Dendritic cell treated with granulocyte-macrophage colony-stimulating factor and Interleukin-4, amounts not matched to agents 40 ng/mL and 50 ng/mL, for 4 days (primary cell): ENCODE measurements at regions not wholly inside any gene's neighbourhood (a gene's known extent, or its start where the extent isn't known, plus 50 kb on each side); places are given as distances from the start of the nearest gene placed in this dataset.

Experiments
- H3K27ac Mint-ChIP-seq: one replicate; pipeline ENCODE4 v1.8.0; 2022; ENCODE audit warnings: mild to moderate bottlenecking, mixed read lengths
- H3K27me3 Mint-ChIP-seq: one replicate; pipeline ENCODE4 v1.8.0; 2022; ENCODE audit warnings: mild to moderate bottlenecking, mixed read lengths
- H3K36me3 Mint-ChIP-seq: one replicate; pipeline ENCODE4 v1.8.0; 2022; ENCODE audit warnings: low read depth, mixed read lengths
- H3K4me1 Mint-ChIP-seq: one replicate; pipeline ENCODE4 v1.8.0; 2022; ENCODE audit warnings: low read depth, mixed read lengths
- H3K4me3 Mint-ChIP-seq: one replicate; pipeline ENCODE4 v1.8.0; 2022; ENCODE audit warnings: mild to moderate bottlenecking, moderate library complexity, mixed read lengths
- H3K9me3 Mint-ChIP-seq: one replicate; pipeline ENCODE4 v1.8.0; 2022; ENCODE audit warnings: mixed read lengths
- intact Hi-C: fragments of 100-400 bp; cut with micrococcal nuclease; formaldehyde crosslinking; loops from one replicate; pipeline ENCODE4 v1.15.0; 2022

GRCh38 chr3:106913966-106914365 lies 463.3 kb upstream of the CCDC54 start:
- intact Hi-C loops = no loop called here
- Mint-ChIP-seq H3K4me1 (no peaks in the 10 kb centered on the region), H3K36me3 (no peaks in the 10 kb centered on the region), H3K9me3 (peaks cover 20% of the 10 kb centered on the region), H3K4me3 (no peak overlapping the region), H3K27ac (no peak overlapping the region), H3K27me3 (no peaks in the 10 kb centered on the region)

- H3K27me3 Mint-ChIP-seq = no peaks in the 10 kb centered on the region
Measured at GRCh38 chr3:106920609-106921008, 456.6 kb upstream of the CCDC54 start.

GRCh38 chr3:106929081-106929480 lies 448.2 kb upstream of the CCDC54 start:
- no peaks in the 10 kb centered on the region for H3K27me3 Mint-ChIP-seq
- H3K27ac Mint-ChIP-seq = no peak overlapping the region
- intact Hi-C loops = no loop called here
- peaks cover 14% of the 10 kb centered on the region for H3K9me3 Mint-ChIP-seq
- no peaks in the 10 kb centered on the region for H3K36me3 Mint-ChIP-seq
- H3K4me3 Mint-ChIP-seq = no peak overlapping the region
- H3K4me1 Mint-ChIP-seq = no peaks in the 10 kb centered on the region

More at GRCh38 chr3:106920609-106921008, 456.6 kb upstream of the CCDC54 start:
- intact Hi-C loops = no loop called here
- no peaks in the 10 kb centered on the region for H3K4me1 Mint-ChIP-seq
- H3K27ac Mint-ChIP-seq = no peak overlapping the region
- no peaks in the 10 kb centered on the region for H3K36me3 Mint-ChIP-seq
- H3K9me3 Mint-ChIP-seq = peaks cover 9% of the 10 kb centered on the region
- no peak overlapping the region for H3K4me3 Mint-ChIP-seq

- no peak overlapping the region for H3K4me3 Mint-ChIP-seq
- intact Hi-C loops = no loop called here
- H3K27ac Mint-ChIP-seq = no peak overlapping the region
- H3K9me3 Mint-ChIP-seq = peaks cover 14% of the 10 kb centered on the region
- no peaks in the 10 kb centered on the region for H3K36me3 Mint-ChIP-seq
- no peaks in the 10 kb centered on the region for H3K27me3 Mint-ChIP-seq
- H3K4me1 Mint-ChIP-seq = no peaks in the 10 kb centered on the region
Measured at GRCh38 chr3:106930086-106930485, 447.2 kb upstream of the CCDC54 start.

- peaks cover 14% of the 10 kb centered on the region for H3K9me3 Mint-ChIP-seq
- no peak overlapping the region for H3K4me3 Mint-ChIP-seq
- no peaks in the 10 kb centered on the region for H3K4me1 Mint-ChIP-seq
- H3K27ac Mint-ChIP-seq = no peak overlapping the region
- intact Hi-C loops = no loop called here
- no peaks in the 10 kb centered on the region for H3K36me3 Mint-ChIP-seq
- no peaks in the 10 kb centered on the region for H3K27me3 Mint-ChIP-seq
Measured at GRCh38 chr3:106931904-106932303, 445.3 kb upstream of the CCDC54 start.

GRCh38 chr3:106936337-106936736 lies 440.9 kb upstream of the CCDC54 start:
- intact Hi-C loops = no loop called here
- no peaks in the 10 kb centered on the region for H3K27me3 Mint-ChIP-seq
- H3K4me1 Mint-ChIP-seq = no peaks in the 10 kb centered on the region
- H3K9me3 Mint-ChIP-seq = peaks cover 26% of the 10 kb centered on the region
- no peak overlapping the region for H3K27ac Mint-ChIP-seq
- no peak overlapping the region for H3K4me3 Mint-ChIP-seq
- no peaks in the 10 kb centered on the region for H3K36me3 Mint-ChIP-seq

- no peaks in the 10 kb centered on the region for H3K4me1 Mint-ChIP-seq
- H3K9me3 Mint-ChIP-seq = peaks cover 46% of the 10 kb centered on the region
- H3K4me3 Mint-ChIP-seq = no peak overlapping the region
- H3K27me3 Mint-ChIP-seq = no peaks in the 10 kb centered on the region
- H3K36me3 Mint-ChIP-seq = no peaks in the 10 kb centered on the region
- H3K27ac Mint-ChIP-seq = no peak overlapping the region
- intact Hi-C loops = no loop called here
Measured at GRCh38 chr3:106942051-106942450, 435.2 kb upstream of the CCDC54 start.

GRCh38 chr3:106943071-106943470 lies 434.2 kb upstream of the CCDC54 start:
- Mint-ChIP-seq H3K27ac (no peak overlapping the region), H3K27me3 (no peaks in the 10 kb centered on the region), H3K4me1 (no peaks in the 10 kb centered on the region), H3K36me3 (no peaks in the 10 kb centered on the region), H3K4me3 (no peak overlapping the region), H3K9me3 (peaks cover 46% of the 10 kb centered on the region)
- intact Hi-C loops = no loop called here

GRCh38 chr3:106945435-106945834 lies 431.8 kb upstream of the CCDC54 start:
- Mint-ChIP-seq H3K27me3 (no peaks in the 10 kb centered on the region), H3K9me3 (peaks cover 25% of the 10 kb centered on the region), H3K4me1 (no peaks in the 10 kb centered on the region), H3K27ac (no peak overlapping the region), H3K36me3 (no peaks in the 10 kb centered on the region), H3K4me3 (no peak overlapping the region)
- intact Hi-C loops = no loop called here

GRCh38 chr3:106946866-106947265 lies 430.4 kb upstream of the CCDC54 start:
- intact Hi-C loops = no loop called here
- H3K27me3 Mint-ChIP-seq = no peaks in the 10 kb centered on the region
- no peaks in the 10 kb centered on the region for H3K36me3 Mint-ChIP-seq
- H3K4me1 Mint-ChIP-seq = no peaks in the 10 kb centered on the region
- no peak overlapping the region for H3K4me3 Mint-ChIP-seq
- no peak overlapping the region for H3K27ac Mint-ChIP-seq
- H3K9me3 Mint-ChIP-seq = peaks cover 20% of the 10 kb centered on the region

GRCh38 chr3:106957029-106957428 lies 420.2 kb upstream of the CCDC54 start:
- Mint-ChIP-seq H3K36me3 (no peaks in the 10 kb centered on the region), H3K27ac (no peak overlapping the region), H3K4me3 (no peak overlapping the region), H3K9me3 (peaks cover 27% of the 10 kb centered on the region), H3K4me1 (no peaks in the 10 kb centered on the region), H3K27me3 (no peaks in the 10 kb centered on the region)
- intact Hi-C loops = no loop called here

- H3K27ac Mint-ChIP-seq = no peak overlapping the region
- no peaks in the 10 kb centered on the region for H3K4me1 Mint-ChIP-seq
- H3K36me3 Mint-ChIP-seq = no peaks in the 10 kb centered on the region
- no peak overlapping the region for H3K4me3 Mint-ChIP-seq
- H3K27me3 Mint-ChIP-seq = no peaks in the 10 kb centered on the region
- H3K9me3 Mint-ChIP-seq = peaks cover 7% of the 10 kb centered on the region
- intact Hi-C loops = no loop called here
Measured at GRCh38 chr3:106962993-106963392, 414.2 kb upstream of the CCDC54 start.

GRCh38 chr3:106963442-106963841 lies 413.8 kb upstream of the CCDC54 start:
- Mint-ChIP-seq H3K9me3 (peaks cover 7% of the 10 kb centered on the region), H3K27me3 (no peaks in the 10 kb centered on the region), H3K36me3 (no peaks in the 10 kb centered on the region), H3K4me3 (no peak overlapping the region), H3K27ac (no peak overlapping the region), H3K4me1 (no peaks in the 10 kb centered on the region)
- intact Hi-C loops = no loop called here

- H3K4me1 Mint-ChIP-seq = no peaks in the 10 kb centered on the region
- H3K4me3 Mint-ChIP-seq = no peak overlapping the region
- no peaks in the 10 kb centered on the region for H3K27me3 Mint-ChIP-seq
- peaks cover 14% of the 10 kb centered on the region for H3K9me3 Mint-ChIP-seq
- no peaks in the 10 kb centered on the region for H3K36me3 Mint-ChIP-seq
- no peak overlapping the region for H3K27ac Mint-ChIP-seq
- intact Hi-C loops = no loop called here
Measured at GRCh38 chr3:106965307-106965706, 411.9 kb upstream of the CCDC54 start.

GRCh38 chr3:106969596-106969995 lies 407.6 kb upstream of the CCDC54 start:
- Mint-ChIP-seq H3K9me3 (peaks cover 8% of the 10 kb centered on the region), H3K4me3 (no peak overlapping the region), H3K27me3 (no peaks in the 10 kb centered on the region), H3K36me3 (no peaks in the 10 kb centered on the region), H3K4me1 (no peaks in the 10 kb centered on the region), H3K27ac (no peak overlapping the region)
- intact Hi-C loops = no loop called here
